ENCODE measurements at regions not wholly inside any gene's neighbourhood (a gene's known extent, or its start where the extent isn't known, plus 50 kb on each side); places are given as distances from the start of the nearest gene placed in this dataset.

DNA sequence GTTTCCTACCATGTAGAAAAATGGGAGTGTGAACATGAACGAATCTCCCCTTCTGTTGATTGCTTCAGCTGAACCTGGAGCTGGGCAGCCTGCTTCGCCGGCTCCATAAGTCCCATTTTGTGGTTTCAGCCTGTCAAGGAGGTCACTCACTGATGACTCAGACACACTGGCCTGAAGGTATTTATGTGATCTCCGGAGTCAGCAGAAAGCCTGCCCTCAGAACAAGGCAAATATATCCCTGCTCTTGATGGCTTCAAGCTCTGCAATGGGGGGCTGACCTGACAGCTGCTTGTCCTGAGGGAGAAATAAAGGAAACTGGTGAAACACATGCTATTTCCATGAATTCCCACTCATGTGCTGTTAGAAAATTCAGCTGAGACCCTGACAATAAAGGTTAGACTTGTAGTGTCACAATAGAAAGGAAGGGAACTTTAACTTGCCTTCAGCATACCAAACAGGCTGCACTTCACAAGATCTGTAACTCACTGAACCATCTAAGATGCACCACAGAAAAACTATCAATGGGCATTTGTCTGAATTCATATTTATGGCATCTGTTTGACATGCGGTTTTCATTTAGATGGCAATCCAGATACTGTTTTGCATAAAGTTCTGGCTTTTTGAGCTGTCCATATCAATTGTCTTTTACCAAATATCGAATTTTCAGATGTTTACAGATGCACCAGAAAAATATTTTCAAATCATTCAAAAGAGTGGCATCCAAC, 282.0 kb upstream of the VEPH1 start:
- H3K27ac Mint-ChIP-seq, result no peak overlapping the region
- no peak overlapping the region for H3K27ac ChIP-seq (ENCODE audit: insufficient read length, low read depth, low read length)

More for the DNA sequence above, 282.0 kb upstream of the VEPH1 start:
- Histone ChIP-seq H3K27me3 (ENCODE audit: insufficient read depth, low read length) (no peaks in the 10 kb centered on the region), H4K20me1 (ENCODE audit: control insufficient read depth, insufficient read depth, insufficient read length) (no peaks in the 10 kb centered on the region), H2BK5ac (ENCODE audit: insufficient read length, low read length) (no peak overlapping the region), H3T11ph (ENCODE audit: low read length) (no peak overlapping the region), H3K4me2 (ENCODE audit: insufficient read depth, insufficient read length, low read length) (no peak overlapping the region), H3K56ac (ENCODE audit: insufficient read length, low read depth, low read length) (no peak overlapping the region), H3K14ac (ENCODE audit: insufficient read depth, low read length) (no peak overlapping the region), H2AK5ac (ENCODE audit: insufficient read length, low read length) (no peak overlapping the region), H4K91ac (ENCODE audit: insufficient read length, low read depth, low read length) (no peak overlapping the region), H3K79me2 (ENCODE audit: insufficient read depth, low read length) (no peaks in the 10 kb centered on the region), H2BK20ac (ENCODE audit: low read depth, low read length, poor library complexity, severe bottlenecking) (no peak overlapping the region), H2BK12ac (ENCODE audit: insufficient read length, low read depth, low read length) (no peak overlapping the region), H3K9ac (ENCODE audit: extremely low read depth, insufficient read length, low read length) (no peak overlapping the region), H4K5ac (ENCODE audit: insufficient read length, low read depth, low read length) (no peak overlapping the region), H4K8ac (replicated peaks; ENCODE audit: insufficient read length, low read depth, low read length) (no peak overlapping the region), H3K9me3 (ENCODE audit: control insufficient read depth, low read depth, low read length) (no peaks in the 10 kb centered on the region), H2AFZ (ENCODE audit: low read length) (no peak overlapping the region), H3K18ac (ENCODE audit: insufficient read length, low read depth, low read length) (no peak overlapping the region), H3K4me1 (ENCODE audit: insufficient read depth, low read length) (no peaks in the 10 kb centered on the region), H2BK120ac (ENCODE audit: low read depth, low read length, poor library complexity, severe bottlenecking) (no peak overlapping the region), H3K4ac (ENCODE audit: low read depth, low read length) (no peak overlapping the region), H3K23ac (ENCODE audit: insufficient read length, low read depth, low read length) (no peak overlapping the region), H3K23me2 (ENCODE audit: insufficient read length, low read depth, low read length, poor library complexity, severe bottlenecking) (no peaks in the 10 kb centered on the region), H2BK15ac (ENCODE audit: low read depth, low read length) (no peak overlapping the region), H3K79me1 (ENCODE audit: insufficient read depth, low read depth, low read length, poor library complexity, severe bottlenecking) (no peaks in the 10 kb centered on the region)
- no peak overlapping the region for H3K4me3 Mint-ChIP-seq
- H3K27me3 Mint-ChIP-seq (ENCODE audit: low read depth), result 0 out of 2 replicates have a peak, but pooled peaks cover 1% of the 10 kb centered on the region
- TF ChIP-seq, protein P1, sequence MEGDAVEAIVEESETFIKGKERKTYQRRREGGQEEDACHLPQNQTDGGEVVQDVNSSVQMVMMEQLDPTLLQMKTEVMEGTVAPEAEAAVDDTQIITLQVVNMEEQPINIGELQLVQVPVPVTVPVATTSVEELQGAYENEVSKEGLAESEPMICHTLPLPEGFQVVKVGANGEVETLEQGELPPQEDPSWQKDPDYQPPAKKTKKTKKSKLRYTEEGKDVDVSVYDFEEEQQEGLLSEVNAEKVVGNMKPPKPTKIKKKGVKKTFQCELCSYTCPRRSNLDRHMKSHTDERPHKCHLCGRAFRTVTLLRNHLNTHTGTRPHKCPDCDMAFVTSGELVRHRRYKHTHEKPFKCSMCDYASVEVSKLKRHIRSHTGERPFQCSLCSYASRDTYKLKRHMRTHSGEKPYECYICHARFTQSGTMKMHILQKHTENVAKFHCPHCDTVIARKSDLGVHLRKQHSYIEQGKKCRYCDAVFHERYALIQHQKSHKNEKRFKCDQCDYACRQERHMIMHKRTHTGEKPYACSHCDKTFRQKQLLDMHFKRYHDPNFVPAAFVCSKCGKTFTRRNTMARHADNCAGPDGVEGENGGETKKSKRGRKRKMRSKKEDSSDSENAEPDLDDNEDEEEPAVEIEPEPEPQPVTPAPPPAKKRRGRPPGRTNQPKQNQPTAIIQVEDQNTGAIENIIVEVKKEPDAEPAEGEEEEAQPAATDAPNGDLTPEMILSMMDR (conservative IDR thresholded peaks at IDR 0.05), result no peak
- DNase-seq, result peak; percentile 32
- H3K4me1 Mint-ChIP-seq, result no peaks in the 10 kb centered on the region
- no CpG with 5 or more reads among the region's 6 CpGs for WGBS (ENCODE audit: extremely low coverage, insufficient read length, low lambda C conversion rate)
- no peaks in the 10 kb centered on the region; a peak in 1 of 5 replicates for H3K9me3 Mint-ChIP-seq
- no peaks in the 10 kb centered on the region for H3K36me3 Mint-ChIP-seq (ENCODE audit: insufficient read depth in 1 of 3, low read depth in 3 of 3)

All from H9 (cell line).